Endothelial cell of umbilical vein (primary cell): ENCODE measurements at regions not wholly inside any gene's neighbourhood (a gene's known extent, or its start where the extent isn't known, plus 50 kb on each side); places are given as distances from the start of the nearest gene placed in this dataset.

ENCODE experiments used
- JUN ChIP-seq: IDR thresholded peaks from 2 replicates; pipeline ENCODE4 v1.6.1; 2011; ENCODE audit warnings: borderline replicate concordance, low read depth; ENCODE audit not compliant: insufficient read length, insufficient read depth
- POLR2A ChIP-seq: IDR thresholded peaks from 2 replicates; pipeline ENCODE4 v1.6.1; 2012; ENCODE audit warnings: low read depth, mild to moderate bottlenecking, control low read depth, low read length
- TF ChIP-seq, protein P1 (sequence below): IDR thresholded peaks from 2 replicates; pipeline ENCODE4 v1.6.1; 2011; ENCODE audit not compliant: insufficient read depth, insufficient read length
- TF ChIP-seq, protein P2 (sequence below), 2 donors: IDR thresholded peaks; 1 replicate in 1 of 2; 2 replicates in 1 of 2; pipeline ENCODE4 v1.5.1; 2011; ENCODE audit warnings: low read length in 2 of 2, mild to moderate bottlenecking in 2 of 2, moderate library complexity in 2 of 2, control low read depth in 1 of 2, inconsistent platforms in 1 of 2, low read depth in 1 of 2; ENCODE audit not compliant: insufficient read depth in 1 of 2; ENCODE audit errors: extremely low read depth in 1 of 2

DNA sequence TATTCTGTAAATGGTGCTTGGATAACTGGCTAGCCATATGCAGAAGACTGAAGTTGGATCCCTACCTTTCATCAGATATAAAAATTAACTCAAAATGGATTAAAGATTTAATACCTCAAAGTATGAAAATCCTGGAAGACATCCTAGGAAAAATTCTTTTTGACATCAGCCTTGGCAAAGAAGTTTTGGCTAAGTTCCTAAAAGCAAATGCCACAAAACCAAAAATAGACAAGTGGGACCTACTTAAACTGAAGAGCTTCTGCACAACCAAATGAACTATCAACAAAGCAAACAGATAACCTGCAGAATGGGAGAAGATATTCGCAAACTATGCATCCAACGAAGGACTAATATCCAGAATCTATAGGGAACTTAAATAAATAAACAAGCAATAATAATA is 60.3 kb upstream of the RIPPLY2 start:
- TF ChIP-seq POLR2A (no peak), JUN (no peak)
- TF ChIP-seq, protein P1, sequence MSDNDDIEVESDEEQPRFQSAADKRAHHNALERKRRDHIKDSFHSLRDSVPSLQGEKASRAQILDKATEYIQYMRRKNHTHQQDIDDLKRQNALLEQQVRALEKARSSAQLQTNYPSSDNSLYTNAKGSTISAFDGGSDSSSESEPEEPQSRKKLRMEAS: no peak
- TF ChIP-seq, protein P2, sequence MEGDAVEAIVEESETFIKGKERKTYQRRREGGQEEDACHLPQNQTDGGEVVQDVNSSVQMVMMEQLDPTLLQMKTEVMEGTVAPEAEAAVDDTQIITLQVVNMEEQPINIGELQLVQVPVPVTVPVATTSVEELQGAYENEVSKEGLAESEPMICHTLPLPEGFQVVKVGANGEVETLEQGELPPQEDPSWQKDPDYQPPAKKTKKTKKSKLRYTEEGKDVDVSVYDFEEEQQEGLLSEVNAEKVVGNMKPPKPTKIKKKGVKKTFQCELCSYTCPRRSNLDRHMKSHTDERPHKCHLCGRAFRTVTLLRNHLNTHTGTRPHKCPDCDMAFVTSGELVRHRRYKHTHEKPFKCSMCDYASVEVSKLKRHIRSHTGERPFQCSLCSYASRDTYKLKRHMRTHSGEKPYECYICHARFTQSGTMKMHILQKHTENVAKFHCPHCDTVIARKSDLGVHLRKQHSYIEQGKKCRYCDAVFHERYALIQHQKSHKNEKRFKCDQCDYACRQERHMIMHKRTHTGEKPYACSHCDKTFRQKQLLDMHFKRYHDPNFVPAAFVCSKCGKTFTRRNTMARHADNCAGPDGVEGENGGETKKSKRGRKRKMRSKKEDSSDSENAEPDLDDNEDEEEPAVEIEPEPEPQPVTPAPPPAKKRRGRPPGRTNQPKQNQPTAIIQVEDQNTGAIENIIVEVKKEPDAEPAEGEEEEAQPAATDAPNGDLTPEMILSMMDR (IDR thresholded peaks at IDR 0.05; ENCODE audit: extremely low read depth in 1 of 2, insufficient read depth in 1 of 2, low read depth in 1 of 2, low read length in 2 of 2): no peak
